Esophagus muscularis mucosa (tissue), 3 donors: ENCODE measurements at regions not wholly inside any gene's neighbourhood (a gene's known extent, or its start where the extent isn't known, plus 50 kb on each side); places are given as distances from the start of the nearest gene placed in this dataset.

ENCODE experiments used
- POLR2A ChIP-seq: fragments of 450-650 bp; IDR thresholded peaks from one replicate; pipeline ENCODE4 v1.6.1; 2017; ENCODE audit warnings: antibody characterized with exemption, moderate library complexity, mild to moderate bottlenecking, low read depth
- TF ChIP-seq, protein P1 (sequence below), 3 experiments: fragments of 200-600 bp in 2 of 3; fragments of 450-650 bp in 1 of 3; sonication (generic) in 2 of 3; IDR thresholded peaks; one replicate each; pipeline ENCODE4 v1.5.1; 2017 to 2019; ENCODE audit warnings: antibody characterized with exemption in 3 of 3, mild to moderate bottlenecking in 2 of 3, moderate library complexity in 1 of 3

DNA sequence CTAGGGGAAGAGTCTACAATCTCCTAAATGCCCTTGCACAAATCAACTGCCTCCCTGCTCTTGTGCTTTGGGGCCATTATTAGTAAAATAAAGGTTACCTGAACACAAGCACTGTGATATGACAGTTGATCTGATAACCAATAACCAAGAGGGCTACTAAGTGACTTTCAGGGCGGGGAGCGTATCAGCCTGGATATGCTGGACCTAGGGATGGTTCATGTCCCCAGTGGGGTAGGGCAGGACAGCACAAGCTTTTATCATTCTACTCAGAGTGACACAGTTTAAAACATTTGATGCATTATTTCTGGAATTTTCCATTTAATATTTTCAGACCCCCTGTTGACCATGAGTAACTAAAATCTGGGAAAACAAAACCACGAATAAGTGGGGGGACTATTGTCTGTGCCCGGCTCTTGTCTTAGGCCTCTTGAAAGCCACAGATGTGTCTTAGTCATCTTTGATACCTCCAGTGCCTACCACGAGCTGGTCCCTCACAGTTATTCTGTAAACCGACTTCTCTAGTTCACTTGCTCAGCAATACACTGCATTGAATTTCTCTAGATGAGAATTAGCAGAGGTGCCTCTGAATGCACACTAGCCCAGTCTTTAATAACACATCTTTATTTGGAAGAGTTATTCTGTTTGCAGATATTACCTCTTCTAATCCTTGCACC lies 94.6 kb upstream of the DHX40 start:
- TF ChIP-seq, protein P1, sequence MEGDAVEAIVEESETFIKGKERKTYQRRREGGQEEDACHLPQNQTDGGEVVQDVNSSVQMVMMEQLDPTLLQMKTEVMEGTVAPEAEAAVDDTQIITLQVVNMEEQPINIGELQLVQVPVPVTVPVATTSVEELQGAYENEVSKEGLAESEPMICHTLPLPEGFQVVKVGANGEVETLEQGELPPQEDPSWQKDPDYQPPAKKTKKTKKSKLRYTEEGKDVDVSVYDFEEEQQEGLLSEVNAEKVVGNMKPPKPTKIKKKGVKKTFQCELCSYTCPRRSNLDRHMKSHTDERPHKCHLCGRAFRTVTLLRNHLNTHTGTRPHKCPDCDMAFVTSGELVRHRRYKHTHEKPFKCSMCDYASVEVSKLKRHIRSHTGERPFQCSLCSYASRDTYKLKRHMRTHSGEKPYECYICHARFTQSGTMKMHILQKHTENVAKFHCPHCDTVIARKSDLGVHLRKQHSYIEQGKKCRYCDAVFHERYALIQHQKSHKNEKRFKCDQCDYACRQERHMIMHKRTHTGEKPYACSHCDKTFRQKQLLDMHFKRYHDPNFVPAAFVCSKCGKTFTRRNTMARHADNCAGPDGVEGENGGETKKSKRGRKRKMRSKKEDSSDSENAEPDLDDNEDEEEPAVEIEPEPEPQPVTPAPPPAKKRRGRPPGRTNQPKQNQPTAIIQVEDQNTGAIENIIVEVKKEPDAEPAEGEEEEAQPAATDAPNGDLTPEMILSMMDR (IDR thresholded peaks at IDR 0.05): no peak
- TF ChIP-seq POLR2A: no peak
